Prostate gland (tissue), 2 donors: ENCODE measurements at regions not wholly inside any gene's neighbourhood (a gene's known extent, or its start where the extent isn't known, plus 50 kb on each side); places are given as distances from the start of the nearest gene placed in this dataset.

Source experiments
- DNase-seq: peaks from one replicate; pipeline ENCODE4 v3.0.0-alpha.2; 2019; ENCODE audit warnings: low spot score
- H3K27ac ChIP-seq, 2 donors: fragments of 200-600 bp; sonication (generic); 2 replicates each; pipeline ENCODE4 v1.5.1; 2017 to 2019
- H3K27me3 ChIP-seq: fragments of 200-600 bp; sonication (generic); replicated peaks from 2 replicates; pipeline ENCODE4 v1.5.1; 2019; ENCODE audit not compliant: insufficient read depth
- H3K36me3 ChIP-seq, 2 donors: fragments of 200-600 bp; sonication (generic); 1 replicate in 1 of 2; 2 replicates in 1 of 2; pipeline versions ENCODE4 v1.5.1 to v1.8.1; 2017 to 2019
- H3K4me1 ChIP-seq: fragments of 200-600 bp; sonication (generic); replicated peaks from 2 replicates; pipeline ENCODE4 v1.5.1; 2019
- H3K4me3 ChIP-seq, 2 donors: fragments of 200-600 bp; sonication (generic); 2 replicates each; pipeline ENCODE4 v1.5.1; 2017 to 2019
- H3K9me3 ChIP-seq: fragments of 200-600 bp; sonication (generic); 2 replicates; pipeline ENCODE4 v1.5.1; 2017
- CTCF ChIP-seq, 4 experiments: fragments of 200-600 bp in 2 of 4; fragments of 450-650 bp in 2 of 4; sonication (generic) in 2 of 4; IDR thresholded peaks; 1 replicate in 3 of 4; 2 replicates in 1 of 4; pipeline ENCODE4 v1.5.1; 2016 to 2019; ENCODE audit warnings: antibody characterized with exemption in 4 of 4, mild to moderate bottlenecking in 2 of 4, moderate library complexity in 2 of 4
- POLR2A ChIP-seq: fragments of 450-650 bp; IDR thresholded peaks from one replicate; pipeline ENCODE4 v1.6.1; 2016; ENCODE audit warnings: antibody characterized with exemption, mild to moderate bottlenecking
- POLR2AphosphoS5 ChIP-seq: sonication (generic); formaldehyde crosslinking; IDR thresholded peaks from one replicate; pipeline ENCODE4 v1.6.1; 2017; ENCODE audit warnings: antibody characterized with exemption
- WGBS: methylation state at CpG from one replicate; pipeline ENCODE4 v1.1.5; 2018; 5-methylcytosine and 5-hydroxymethylcytosine counted together
- intact Hi-C: fragments of 100-400 bp; cut with DNase I; formaldehyde crosslinking; loops from one replicate; pipeline ENCODE4 v1.14.2; 2022

- intact Hi-C loops = no loop called here
- 57% methylated on average over 11 of the region's 11 CpGs for WGBS
- DNase-seq = no peak
- Histone ChIP-seq H3K4me3 (no peak overlapping the region), H3K36me3 (no peaks in the 10 kb centered on the region), H3K27me3 (no peaks in the 10 kb centered on the region), H3K4me1 (peaks cover 7% of the 10 kb centered on the region), H3K9me3 (no peaks in the 10 kb centered on the region), H3K27ac (no peak overlapping the region)
- TF ChIP-seq POLR2A (no peak), CTCF (IDR thresholded peaks at IDR 0.05) (no peak), POLR2AphosphoS5 (no peak)
Observed at GRCh38 chr4:26023203-26023972, 109.4 kb downstream of the SMIM20 start.

GRCh38 chr4:26024079-26024478 lies 110.1 kb downstream of the SMIM20 start:
- H3K27me3 ChIP-seq = no peaks in the 10 kb centered on the region
- peaks cover 7% of the 10 kb centered on the region for H3K4me1 ChIP-seq
- H3K4me3 ChIP-seq = no peak overlapping the region
- no peaks in the 10 kb centered on the region for H3K9me3 ChIP-seq
- H3K27ac ChIP-seq = no peak overlapping the region
- H3K36me3 ChIP-seq = no peaks in the 10 kb centered on the region
- 90% methylated on average over 5 of the region's 5 CpGs for WGBS
- intact Hi-C loops = no loop called here
- TF ChIP-seq CTCF (IDR thresholded peaks at IDR 0.05) (no peak), POLR2AphosphoS5 (no peak), POLR2A (no peak)
- DNase-seq = no peak

- 93% methylated on average over 22 of the region's 22 CpGs for whole genome bisulfite sequencing
- Histone ChIP-seq H3K9me3 (no peaks in the 10 kb centered on the region), H3K27ac (no peak overlapping the region), H3K27me3 (no peaks in the 10 kb centered on the region), H3K4me1 (no peaks in the 10 kb centered on the region), H3K4me3 (no peak overlapping the region), H3K36me3 (no peaks in the 10 kb centered on the region)
- intact Hi-C loops = loop anchor here (5.0 kb wide), 1 partner anchor 294 kb away; the partner anchor contains the start of gene RBPJ
- no peak for DNase-seq
- TF ChIP-seq POLR2AphosphoS5 = no peak
- no peak for TF ChIP-seq POLR2A
- no peak for TF ChIP-seq CTCF (IDR thresholded peaks at IDR 0.05)
Observed at GRCh38 chr4:26028133-26028792, 114.2 kb downstream of the SMIM20 start.

GRCh38 chr4:26028793-26029567 lies 115.0 kb downstream of the SMIM20 start:
- intact Hi-C loops = loop anchor here (5.0 kb wide), 1 partner anchor 293 kb away; the partner anchor contains the start of gene RBPJ
- Histone ChIP-seq H3K36me3 (no peaks in the 10 kb centered on the region), H3K4me3 (no peak overlapping the region), H3K9me3 (no peaks in the 10 kb centered on the region), H3K27me3 (no peaks in the 10 kb centered on the region), H3K27ac (no peak overlapping the region), H3K4me1 (no peaks in the 10 kb centered on the region)
- TF ChIP-seq CTCF (IDR thresholded peaks at IDR 0.05) (peak; percentile 20 to 83 (median 66)), POLR2AphosphoS5 (no peak)
- 27% methylated on average over 30 of the region's 39 CpGs for WGBS
- peak; percentile 46 for DNase-seq
